RWPE2 (cell line): ENCODE measurements at regions not wholly inside any gene's neighbourhood (a gene's known extent, or its start where the extent isn't known, plus 50 kb on each side); places are given as distances from the start of the nearest gene placed in this dataset.
A peak's percentile ranks its signal among the peaks of the same experiment; 100 is the strongest.

Experiments
- ATAC-seq: fragments of 200-7000 bp; cut with Tn5 transposase; 3 replicates; pipeline ENCODE4 v1.9.1; 2021; ENCODE audit warnings: low read depth
- DNase-seq: peaks from one replicate; pipeline ENCODE4 v3.0.0-alpha.2; 2020; ENCODE audit warnings: low spot score
- H3K27ac ChIP-seq: fragments of 450-650 bp; 2 replicates; pipeline ENCODE4 v1.5.1; 2017; ENCODE audit warnings: mild to moderate bottlenecking; ENCODE audit not compliant: poor library complexity, severe bottlenecking
- H3K27me3 ChIP-seq: fragments of 250-450 bp; sonication (Bioruptor Pico); 2 replicates; pipeline ENCODE4 v1.5.1; 2021; ENCODE audit warnings: mild to moderate bottlenecking, moderate library complexity; ENCODE audit not compliant: insufficient read depth, poor library complexity, severe bottlenecking
- H3K36me3 ChIP-seq: fragments of 250-450 bp; sonication (Bioruptor Pico); 2 replicates; pipeline ENCODE4 v1.5.1; 2020; ENCODE audit warnings: low read depth, mild to moderate bottlenecking, moderate library complexity
- H3K4me1 ChIP-seq: fragments of 250-450 bp; sonication (Bioruptor Pico); 2 replicates; pipeline ENCODE4 v1.5.1; 2021; ENCODE audit warnings: mild to moderate bottlenecking, moderate library complexity; ENCODE audit not compliant: insufficient read depth, poor library complexity, severe bottlenecking
- H3K4me3 ChIP-seq: fragments of 250-450 bp; sonication (Bioruptor Pico); 2 replicates; pipeline ENCODE4 v1.5.1; 2021; ENCODE audit warnings: mild to moderate bottlenecking, moderate library complexity; ENCODE audit not compliant: severe bottlenecking
- H3K9me3 ChIP-seq: fragments of 250-450 bp; sonication (Bioruptor Pico); 2 replicates; pipeline ENCODE4 v1.5.1; 2021; ENCODE audit warnings: mild to moderate bottlenecking, moderate library complexity; ENCODE audit not compliant: severe bottlenecking
- CTCF ChIP-seq: fragments of 450-650 bp; IDR thresholded peaks from one replicate; pipeline ENCODE4 v1.5.1; 2017; ENCODE audit warnings: mild to moderate bottlenecking, moderate library complexity; ENCODE audit not compliant: poor library complexity, severe bottlenecking

GRCh38 chr3:194801461-194802432 is 116.1 kb downstream of the FAM43A start:
- Histone ChIP-seq H3K27me3 (no peaks in the 10 kb centered on the region), H3K27ac (no peak overlapping the region), H3K4me3 (no peak overlapping the region), H3K4me1 (no peaks in the 10 kb centered on the region), H3K9me3 (no peaks in the 10 kb centered on the region), H3K36me3 (no peaks in the 10 kb centered on the region)
- ATAC-seq (no peak), DNase-seq (no peak)
- TF ChIP-seq CTCF: no peak

- no peaks in the 10 kb centered on the region for H3K27me3 ChIP-seq
- H3K4me1 ChIP-seq: peaks cover 14% of the 10 kb centered on the region
- no peak overlapping the region for H3K27ac ChIP-seq
- H3K36me3 ChIP-seq: no peaks in the 10 kb centered on the region
- no peaks in the 10 kb centered on the region for H3K9me3 ChIP-seq
- no peak for DNase-seq
- no peak for ATAC-seq
- no peak overlapping the region for H3K4me3 ChIP-seq
- no peak for TF ChIP-seq CTCF
Observed at GRCh38 chr3:194804796-194805195, 119.1 kb downstream of the FAM43A start.

- Histone ChIP-seq H3K4me3 (no peak overlapping the region), H3K27me3 (no peaks in the 10 kb centered on the region), H3K27ac (no peak overlapping the region), H3K4me1 (peaks cover 14% of the 10 kb centered on the region), H3K9me3 (no peaks in the 10 kb centered on the region), H3K36me3 (no peaks in the 10 kb centered on the region)
- no peak for ATAC-seq
- no peak for DNase-seq
- TF ChIP-seq CTCF: no peak
Observed at GRCh38 chr3:194805546-194805945, 119.9 kb downstream of the FAM43A start.

GRCh38 chr3:194806991-194807630 is 121.4 kb downstream of the FAM43A start:
- Histone ChIP-seq H3K9me3 (no peaks in the 10 kb centered on the region), H3K36me3 (no peaks in the 10 kb centered on the region), H3K27ac (no peak overlapping the region), H3K4me3 (no peak overlapping the region), H3K27me3 (no peaks in the 10 kb centered on the region), H3K4me1 (peaks cover 14% of the 10 kb centered on the region)
- ATAC-seq (peak; percentile 61), DNase-seq (no peak)
- TF ChIP-seq CTCF: no peak

GRCh38 chr3:194808640-194809097 is 123.0 kb downstream of the FAM43A start:
- DNase-seq (peak; percentile 84), ATAC-seq (peak; percentile 94)
- Histone ChIP-seq H3K4me3 (no peak overlapping the region), H3K27me3 (no peaks in the 10 kb centered on the region), H3K36me3 (no peaks in the 10 kb centered on the region), H3K27ac (no peak overlapping the region), H3K4me1 (peaks cover 14% of the 10 kb centered on the region), H3K9me3 (no peaks in the 10 kb centered on the region)
- TF ChIP-seq CTCF: no peak
